Medulla oblongata (tissue), 1 donor: ENCODE measurements at regions not wholly inside any gene's neighbourhood (a gene's known extent, or its start where the extent isn't known, plus 50 kb on each side); places are given as distances from the start of the nearest gene placed in this dataset.
"Not testable (repeated sequence)": the region's sequence is repeated elsewhere in the genome, so short reads cannot be mapped to it uniquely, and the experiment has no call there.

Experiments used
- DNase-seq: peaks from one replicate; pipeline ENCODE4 v3.0.0-alpha.2; 2015; ENCODE audit errors: extremely low spot score

DNA sequence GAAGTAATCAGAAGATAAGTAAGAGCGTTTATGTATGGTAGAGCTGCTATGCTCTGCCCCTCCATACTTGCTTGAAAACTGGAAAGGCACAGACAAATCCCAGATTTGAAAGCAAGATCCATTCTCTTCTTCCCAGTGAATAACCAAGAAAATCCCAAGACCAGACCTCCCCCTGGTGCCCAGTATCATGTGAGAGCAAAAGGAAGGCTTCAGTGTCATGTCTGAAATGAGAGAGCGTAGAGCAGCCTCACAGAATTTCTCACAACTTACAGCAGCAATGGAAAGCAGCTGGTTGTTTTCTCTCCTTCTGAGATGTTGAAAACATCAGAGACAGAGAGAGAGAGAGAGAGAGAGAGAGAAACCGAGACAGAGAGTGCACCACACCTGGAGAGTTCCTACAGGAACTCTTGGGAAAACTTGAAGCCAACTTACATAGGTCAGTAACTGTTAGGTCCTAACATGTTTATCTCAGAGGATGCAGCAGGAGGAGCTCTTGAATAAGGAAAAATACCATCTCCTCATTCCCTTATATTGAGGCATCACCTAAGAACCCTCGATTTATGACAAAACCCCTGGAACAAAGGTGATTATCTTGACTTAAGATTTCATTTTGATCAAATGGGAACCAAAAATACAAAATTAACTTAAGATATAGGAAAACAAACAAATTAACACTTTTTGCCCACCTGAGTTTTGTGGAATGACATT lies 273.3 kb downstream of the NSUN3 start:
- peak; percentile 64 for DNase-seq

DNA sequence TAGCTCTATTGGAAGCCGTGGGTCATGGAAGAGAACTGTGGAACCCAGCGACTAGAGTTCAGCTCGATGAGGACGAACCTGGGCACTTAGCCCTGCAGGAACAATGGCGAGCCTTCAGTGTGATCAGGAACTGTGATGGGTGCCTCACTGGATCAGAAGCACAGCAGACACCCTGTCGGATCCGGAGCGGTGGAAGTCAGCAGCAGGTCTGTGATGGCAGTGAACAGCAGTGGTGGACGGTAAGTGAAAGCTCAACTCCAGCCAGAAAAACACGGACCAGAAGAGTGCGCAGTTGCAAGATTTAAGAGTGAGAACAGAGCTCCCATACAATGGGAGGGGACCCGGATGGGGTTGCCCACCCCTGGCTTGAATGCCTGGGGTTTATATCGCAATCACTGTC lies 282.2 kb downstream of the NSUN3 start:
- DNase-seq = no peak

DNA sequence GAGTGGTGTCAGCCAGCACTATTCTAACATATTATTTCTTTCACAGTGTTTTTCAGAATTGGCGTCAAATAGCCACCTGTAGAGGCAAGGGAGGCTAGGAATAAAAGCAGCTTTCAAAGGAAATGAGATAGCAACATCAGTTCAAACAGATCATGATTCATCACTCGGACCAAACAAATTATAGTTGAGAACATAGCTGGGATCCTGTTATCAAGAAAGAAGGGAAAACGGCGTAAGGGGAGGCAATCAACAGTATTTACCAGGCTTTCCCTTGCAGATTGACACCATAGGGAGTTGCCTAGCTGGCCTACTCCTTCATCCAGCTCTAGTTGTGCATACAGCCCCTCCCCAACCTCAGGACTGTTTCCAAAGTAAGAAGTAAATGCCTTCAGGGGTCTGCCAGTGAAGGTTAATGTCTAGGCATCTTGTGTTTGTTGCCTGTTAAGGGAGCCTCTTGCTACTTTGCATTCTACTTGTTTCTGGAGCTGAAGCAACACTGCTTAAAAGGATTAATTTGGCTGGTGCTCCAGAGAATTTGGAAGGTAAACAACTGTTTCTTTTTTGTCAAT lies 286.5 kb downstream of the NSUN3 start:
- DNase-seq = peak; percentile 6

DNA sequence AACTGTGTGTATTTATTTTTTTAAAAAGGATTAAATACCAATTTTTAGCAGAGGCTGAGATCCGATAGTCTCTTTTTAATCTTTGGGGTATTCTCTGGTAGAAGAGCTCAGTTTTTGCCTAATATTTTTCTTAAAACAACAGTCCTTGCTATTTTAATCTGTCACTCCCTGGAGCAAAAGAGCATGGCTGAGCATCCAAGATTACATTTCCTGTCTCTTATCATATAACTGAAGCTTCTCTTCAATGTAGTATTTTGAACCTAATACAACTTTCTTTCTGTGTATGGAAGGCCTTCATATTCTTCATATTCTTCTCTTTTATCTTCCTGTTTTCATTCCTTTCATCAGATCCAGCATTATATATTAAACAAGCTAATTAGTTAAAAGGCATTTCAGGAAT lies 293.7 kb downstream of the NSUN3 start:
- DNase-seq = no peak

DNA sequence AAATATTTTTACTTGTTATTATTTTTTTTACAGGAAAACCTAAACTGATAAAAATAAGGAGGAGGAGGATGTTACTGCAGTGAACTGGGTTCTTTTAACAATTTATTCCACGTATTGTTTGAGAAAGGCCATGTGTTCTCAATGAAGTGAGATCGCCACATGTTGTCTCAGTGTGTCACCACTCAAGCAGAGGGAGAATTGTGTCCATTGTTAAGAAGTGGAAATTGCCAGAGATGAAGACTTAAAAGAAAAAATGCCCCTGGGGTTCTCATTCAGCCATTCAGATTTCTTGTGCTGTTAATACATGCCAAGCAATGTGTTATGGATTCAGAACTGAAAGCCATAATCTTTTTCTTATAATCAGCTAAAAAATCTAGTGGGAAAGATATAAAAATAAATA lies 297.1 kb downstream of the NSUN3 start:
- peak; percentile 6 for DNase-seq

DNA sequence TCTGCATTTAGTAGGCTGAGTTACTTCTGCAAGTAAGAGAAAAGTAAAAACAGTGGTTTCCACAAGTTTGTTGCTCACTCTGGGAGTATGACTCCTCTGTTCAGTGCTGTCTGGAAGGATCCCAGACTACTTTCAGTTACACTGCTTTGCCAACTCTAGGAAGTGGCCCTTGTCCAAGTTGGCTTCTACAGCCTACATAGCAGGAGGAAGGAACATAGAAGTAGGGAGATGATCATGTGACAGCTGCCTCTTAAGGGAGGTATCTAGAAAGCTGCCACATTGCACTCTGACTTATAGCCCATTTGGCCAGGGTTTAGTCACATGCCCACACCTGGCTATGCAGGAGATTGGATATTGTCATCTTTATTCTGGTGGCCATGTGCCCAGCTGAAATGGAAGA lies 298.1 kb downstream of the NSUN3 start:
- DNase-seq = peak; percentile 72

DNA sequence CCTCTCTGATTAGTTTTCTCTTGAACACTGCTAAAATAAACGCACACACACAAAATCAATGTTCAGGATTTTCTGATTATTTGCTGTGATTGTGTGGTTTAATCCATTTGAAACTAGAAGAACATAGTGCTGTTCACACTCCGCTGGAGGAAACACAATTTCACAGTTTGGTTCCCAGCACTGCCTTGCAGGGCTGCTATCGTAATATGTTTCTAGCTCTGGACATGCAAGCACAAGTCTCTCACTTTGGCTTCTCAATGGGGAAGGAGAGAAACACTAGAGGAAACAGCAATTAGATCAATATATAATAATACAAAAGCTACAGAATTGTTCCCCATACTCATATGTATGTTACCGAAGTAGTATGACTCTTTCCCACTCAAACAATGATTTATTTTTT lies 299.5 kb downstream of the NSUN3 start:
- no peak for DNase-seq

DNA sequence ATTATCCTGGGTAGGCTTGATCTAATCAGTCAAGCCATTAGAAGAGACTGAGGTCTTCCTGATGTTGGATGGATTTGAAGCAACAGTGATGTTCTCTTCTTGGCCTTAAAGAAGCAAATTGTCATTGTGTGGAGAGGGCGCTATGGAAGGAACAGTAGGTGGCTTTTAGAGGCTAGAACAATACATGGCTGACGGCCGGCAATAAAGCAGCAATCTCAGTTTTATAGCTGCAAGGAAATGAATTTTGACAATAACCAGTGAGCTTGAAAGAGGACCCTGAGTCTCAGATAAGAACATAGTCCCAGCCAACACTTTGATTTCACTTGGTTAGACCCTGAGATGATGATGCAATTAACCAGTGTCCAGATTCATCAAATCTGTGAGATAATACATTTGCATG lies 302.1 kb downstream of the NSUN3 start:
- DNase-seq = no peak

DNA sequence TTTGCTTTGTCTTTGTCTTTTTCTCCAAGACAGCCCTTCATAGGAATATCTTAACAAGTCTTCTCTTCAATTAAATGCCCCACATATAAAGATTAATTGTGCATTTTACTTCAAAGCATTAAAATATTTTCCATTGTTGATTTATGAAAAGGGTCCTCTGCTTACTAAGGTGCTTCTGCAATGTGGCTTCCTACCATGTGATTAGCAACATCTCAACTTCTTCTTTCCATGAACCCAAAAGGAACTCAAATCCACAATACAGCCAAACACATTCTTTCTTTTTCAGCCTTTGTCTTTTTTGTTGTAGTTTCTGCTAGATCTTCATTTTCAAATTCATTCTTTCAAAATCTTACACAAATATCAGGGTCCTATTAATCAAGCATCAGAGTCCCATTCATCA lies 309.2 kb downstream of the NSUN3 start:
- no peak for DNase-seq

DNA sequence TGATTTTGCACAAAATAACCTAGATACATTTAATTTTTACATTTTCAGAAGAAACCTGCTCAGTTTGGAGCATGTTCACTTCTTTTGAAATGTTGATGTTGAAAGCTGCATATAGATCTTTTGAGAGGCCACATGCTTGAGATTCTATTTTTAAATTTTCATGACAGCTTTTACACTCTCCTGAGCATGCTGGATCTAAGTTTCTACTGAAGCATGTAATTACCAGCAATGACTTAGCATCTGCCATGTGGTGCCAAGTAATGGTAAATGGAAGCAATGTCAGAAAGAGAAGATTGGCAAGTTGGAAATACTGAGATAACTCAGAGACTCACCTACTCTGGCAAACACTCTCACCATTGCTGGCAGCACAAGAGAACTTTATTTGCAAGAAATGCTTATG lies 310.6 kb downstream of the NSUN3 start:
- DNase-seq = no peak

DNA sequence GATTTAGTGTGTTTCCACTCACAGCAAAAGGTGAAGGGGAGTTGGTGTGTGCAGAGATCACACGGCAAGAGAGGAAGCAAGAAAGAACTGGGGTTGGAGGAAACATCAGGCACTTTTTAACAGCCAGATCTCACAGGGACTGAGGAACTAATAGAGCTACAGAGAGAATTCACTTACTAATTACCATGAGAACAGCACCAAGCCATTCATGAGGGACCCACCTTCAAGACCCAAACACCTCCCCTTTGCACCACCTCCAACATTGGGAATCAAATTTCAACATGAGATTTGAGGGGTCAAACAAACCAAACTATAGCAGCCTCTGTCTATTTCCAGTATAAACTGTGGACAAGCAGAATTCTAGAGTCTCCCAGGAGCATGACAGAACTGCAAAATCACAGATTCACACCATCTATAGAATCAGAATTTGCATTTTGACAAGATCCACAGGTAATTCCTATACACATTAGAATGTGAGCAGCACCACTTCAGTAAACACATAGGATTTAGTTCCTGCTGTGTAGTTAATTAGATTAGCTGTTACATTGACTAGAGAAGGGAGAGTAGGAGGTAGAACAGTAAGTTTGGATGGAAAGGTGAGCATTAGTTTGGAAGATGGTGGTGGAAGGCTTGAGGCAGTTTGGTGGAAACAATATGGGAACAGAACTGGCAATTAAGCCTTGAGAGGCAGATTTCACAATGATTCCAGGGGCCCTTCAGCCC lies 311.7 kb downstream of the NSUN3 start:
- DNase-seq = no peak

DNA sequence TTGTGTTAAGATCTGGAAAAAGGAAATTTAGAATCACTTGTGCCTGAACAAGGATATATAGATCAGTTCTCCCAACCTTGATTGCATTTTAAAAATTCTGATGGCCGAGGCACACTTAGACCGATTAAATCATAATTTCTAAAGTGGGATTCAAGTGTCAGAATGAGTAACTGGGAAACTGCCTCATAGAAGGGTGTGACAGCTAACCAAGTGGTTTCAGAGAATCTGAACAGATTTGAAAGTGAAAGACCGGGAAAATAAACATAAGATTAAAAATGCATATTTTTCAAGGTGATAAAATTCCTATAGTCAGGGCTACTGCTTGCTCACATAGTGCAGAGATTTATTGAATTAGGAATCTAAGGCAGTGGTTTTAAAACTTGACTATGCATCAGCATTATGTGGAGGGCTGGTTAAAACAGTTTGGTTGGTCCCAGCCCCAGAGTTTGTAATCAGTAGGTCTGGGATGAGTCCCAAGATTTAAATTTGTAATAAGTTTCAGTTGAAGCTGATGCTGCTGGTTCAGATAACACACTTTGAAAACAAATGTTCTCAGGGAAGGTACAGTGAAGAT lies 314.3 kb downstream of the NSUN3 start:
- not testable (repeated sequence) for DNase-seq

DNA sequence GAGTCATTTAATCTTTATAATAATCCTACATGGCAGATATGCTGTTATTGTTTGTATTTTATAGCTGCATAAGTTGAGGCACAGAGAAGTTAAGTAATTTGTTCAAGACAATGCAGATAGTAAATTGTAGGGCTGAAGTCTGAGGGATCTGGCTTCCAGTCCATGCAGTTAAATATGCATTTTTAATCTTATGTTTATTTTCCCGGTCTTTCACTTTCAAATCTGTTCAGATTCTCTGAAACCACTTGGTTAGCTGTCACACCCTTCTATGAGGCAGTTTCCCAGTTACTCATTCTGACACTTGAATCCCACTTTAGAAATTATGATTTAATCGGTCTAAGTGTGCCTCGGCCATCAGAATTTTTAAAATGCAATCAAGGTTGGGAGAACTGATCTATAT lies 315.0 kb downstream of the NSUN3 start:
- not testable (repeated sequence) for DNase-seq

DNA sequence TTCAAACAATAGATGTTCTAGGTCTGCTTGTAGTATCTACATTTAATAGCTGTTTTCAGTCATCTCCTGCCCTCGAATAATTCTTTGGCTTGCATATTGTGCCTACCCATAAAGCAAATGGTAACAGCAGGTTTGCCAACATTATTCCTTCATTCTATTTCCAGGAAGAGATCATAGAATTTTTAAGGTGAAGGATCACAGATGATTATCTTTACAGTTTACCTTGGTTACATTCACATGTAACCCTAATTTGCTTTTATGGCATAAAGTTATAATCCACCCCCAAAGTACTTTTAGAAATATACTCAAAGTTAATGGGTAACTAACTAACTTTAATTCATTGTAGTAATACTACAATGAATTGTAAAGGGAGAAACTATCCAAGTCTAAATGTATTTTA lies 315.5 kb downstream of the NSUN3 start:
- no peak for DNase-seq

DNA sequence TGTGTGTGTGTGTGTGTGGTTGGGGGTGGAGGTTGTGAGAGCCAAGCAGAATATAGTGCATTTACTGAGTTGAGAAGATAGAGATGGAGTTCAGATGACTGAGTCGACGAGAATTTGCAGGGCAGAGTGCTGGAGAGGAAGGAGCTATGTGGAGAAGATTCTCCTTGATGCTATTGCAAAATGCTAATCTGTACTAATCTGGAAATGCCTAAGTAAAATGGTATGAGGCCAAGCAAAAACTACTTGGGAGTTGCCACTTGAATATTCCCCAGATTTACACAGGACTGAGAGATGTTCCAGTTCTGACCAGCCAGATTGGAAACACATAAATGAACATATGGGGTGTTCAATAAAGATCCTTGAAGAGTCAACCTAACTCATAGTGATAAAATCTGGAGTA lies 316.4 kb downstream of the NSUN3 start:
- DNase-seq = no peak

DNA sequence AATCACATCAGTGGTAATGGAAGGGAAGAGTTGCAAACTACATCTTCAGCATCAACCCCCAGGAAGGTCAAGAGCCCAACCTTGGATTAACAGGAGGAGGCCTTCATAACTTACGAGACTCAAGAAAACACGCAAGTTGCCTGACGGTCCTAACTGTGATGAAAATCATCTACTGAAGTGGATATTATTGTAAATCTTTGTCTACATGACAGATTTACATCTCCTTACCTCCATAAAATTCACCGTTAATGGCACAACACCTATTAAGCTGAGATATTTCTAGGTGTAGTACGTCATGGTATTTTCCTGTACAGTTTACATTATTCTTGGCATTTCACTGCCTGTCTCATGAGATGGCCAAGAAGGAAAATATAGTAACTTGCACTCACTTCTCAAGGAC lies 332.0 kb downstream of the NSUN3 start:
- DNase-seq = no peak

DNA sequence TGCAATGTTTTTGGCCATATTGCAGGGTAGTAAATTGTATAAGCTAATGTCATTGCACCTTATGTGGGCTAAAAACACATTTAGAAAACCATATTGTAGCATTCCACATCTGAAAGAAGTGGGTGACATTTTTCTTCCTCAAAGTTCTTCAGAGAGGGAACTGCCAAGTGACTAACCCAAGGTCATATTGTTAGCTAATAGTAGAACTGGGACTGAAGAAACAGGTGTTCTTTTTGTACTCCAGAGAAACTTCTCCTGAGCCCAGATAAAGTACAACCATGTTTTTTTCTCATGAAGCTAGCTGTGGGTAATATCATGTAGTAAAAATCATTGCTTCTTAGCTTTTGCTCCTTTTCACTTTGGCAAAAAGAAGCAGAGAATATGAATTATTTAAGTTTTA lies 333.0 kb downstream of the NSUN3 start:
- no peak for DNase-seq

DNA sequence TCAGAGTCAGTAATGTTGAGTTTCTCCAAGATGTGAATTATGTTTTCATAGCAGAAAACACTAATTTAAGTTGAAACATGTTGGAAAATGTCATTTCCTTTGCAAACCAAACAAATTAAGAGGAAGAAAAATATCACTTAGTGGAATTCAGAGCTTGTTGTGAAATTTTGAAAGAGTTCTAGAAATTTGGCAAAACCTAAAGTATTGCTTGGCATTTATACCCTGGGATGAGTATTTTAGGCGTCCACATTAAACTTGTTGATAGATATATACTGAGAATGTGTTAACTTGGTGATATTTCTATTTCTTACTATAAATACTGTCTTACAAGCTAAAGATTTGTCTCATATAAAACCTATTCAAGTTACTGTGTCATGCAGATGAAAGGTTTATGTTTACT lies 335.2 kb downstream of the NSUN3 start:
- no peak for DNase-seq

DNA sequence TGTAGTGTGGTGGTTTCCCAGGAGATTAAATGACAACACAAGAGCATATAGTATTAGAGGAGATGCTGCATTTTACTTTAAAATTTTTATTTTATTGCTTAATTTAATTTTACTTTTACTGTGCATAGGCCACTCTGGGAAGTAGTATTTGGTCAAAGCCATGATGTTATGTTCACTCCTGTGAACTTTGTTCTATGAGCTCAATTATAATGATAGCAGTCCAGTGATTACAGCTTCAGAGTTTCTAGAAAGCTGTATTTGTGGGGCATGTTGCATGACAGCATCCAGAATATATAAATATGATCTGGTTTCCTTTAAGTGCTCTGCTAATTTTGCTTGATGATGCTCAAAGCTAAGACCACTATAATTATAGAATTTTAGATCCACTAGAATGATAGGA lies 338.6 kb downstream of the NSUN3 start:
- no peak for DNase-seq

DNA sequence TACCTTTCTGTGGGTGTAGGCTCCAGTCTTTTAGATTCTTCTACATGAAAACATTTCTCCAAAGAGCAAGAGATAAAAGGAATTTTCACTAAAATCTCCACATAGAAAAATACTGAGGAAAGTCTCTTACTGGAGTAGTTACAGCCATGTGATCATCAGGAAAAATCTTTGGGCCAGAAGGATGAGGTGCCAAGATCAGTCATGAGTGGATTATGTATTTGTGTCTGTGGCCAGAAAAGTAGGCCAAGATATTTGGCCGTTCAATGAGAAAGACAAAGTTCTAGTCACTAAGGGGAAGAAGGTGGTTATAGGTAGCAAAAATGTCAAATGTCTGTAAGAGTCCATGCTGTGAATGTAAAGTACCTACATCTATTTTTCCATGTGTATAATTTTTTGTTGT lies 339.3 kb downstream of the NSUN3 start:
- DNase-seq = no peak

DNA sequence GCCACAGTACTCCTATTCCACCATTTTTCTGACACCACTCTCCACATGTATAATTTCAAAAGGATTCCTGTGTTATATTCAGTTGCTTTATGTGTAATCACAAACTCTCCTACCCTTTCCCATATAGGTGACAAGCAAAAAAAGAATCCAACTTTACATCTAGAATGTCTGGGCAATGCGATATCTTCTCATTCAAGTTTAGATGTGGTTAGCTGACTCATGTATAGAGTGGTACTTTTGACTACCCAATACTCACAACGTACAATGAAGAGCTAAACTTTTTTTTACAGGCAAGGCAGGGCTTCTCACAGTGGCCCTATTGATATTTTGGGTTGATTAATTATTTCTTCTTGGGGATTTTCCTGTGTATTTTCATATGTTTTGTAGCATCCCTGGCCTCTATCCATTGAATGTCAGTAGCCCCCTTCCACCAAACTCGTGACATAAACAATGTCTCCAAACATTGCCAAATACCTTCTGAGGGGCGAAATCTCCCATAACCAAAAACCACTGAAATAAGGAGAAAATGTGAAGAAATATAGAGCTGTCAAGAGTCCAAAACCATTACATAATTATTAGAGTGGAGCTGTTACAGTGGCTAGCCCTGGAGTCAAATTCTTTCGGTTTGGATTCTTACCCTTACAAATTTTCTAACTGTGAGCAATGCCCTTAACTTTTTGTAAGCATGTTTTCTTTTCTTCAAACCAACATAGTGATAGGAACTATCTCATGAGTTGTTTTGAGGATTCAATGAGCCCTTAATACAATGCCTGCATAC lies 342.6 kb downstream of the NSUN3 start:
- no peak for DNase-seq

DNA sequence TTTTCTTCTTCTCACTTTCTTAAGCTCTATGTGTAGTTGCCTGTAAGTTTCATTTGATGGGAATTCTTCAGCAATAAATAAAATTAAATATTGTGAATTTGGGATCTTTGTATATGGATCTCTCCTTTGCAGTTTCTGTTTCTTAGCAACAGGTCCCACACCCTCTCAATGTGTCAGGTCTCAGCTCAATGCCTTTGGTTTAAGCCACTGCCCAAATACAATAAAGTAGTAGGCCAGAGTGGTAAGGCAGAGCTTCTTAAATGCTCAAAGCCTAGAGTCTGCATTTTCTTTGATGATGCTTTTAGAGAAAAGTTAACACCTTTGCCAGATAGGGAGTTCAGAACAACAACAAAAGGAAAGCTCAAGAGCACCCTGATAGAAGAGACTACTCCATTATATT lies 343.7 kb downstream of the NSUN3 start:
- DNase-seq = no peak
